HepG2 (cell line): ENCODE measurements at regions not wholly inside any gene's neighbourhood (a gene's known extent, or its start where the extent isn't known, plus 50 kb on each side); places are given as distances from the start of the nearest gene placed in this dataset.

Source experiments
- CREB1 ChIP-seq, 2 experiments: fragments of 450-650 bp in 1 of 2; IDR thresholded peaks; 2 replicates each; pipeline ENCODE4 v1.6.1; 2016 to 2017; ENCODE audit warnings: control low read depth in 1 of 2, mild to moderate bottlenecking in 1 of 2, missing compliant biosample characterization in 1 of 2, missing genetic modification characterization in 1 of 2
- GLI4 ChIP-seq: sonication (generic); formaldehyde crosslinking; IDR thresholded peaks from 2 replicates; pipeline ENCODE4 v1.5.1; 2020; ENCODE audit warnings: missing genetic modification reagents, mild to moderate bottlenecking, moderate library complexity, borderline replicate concordance
- HNRNPK ChIP-seq: fragments of 200-400 bp; formaldehyde crosslinking; IDR thresholded peaks from 2 replicates; pipeline ENCODE4 v1.6.1; 2018; ENCODE audit warnings: low read length, low read depth, moderate library complexity, mild to moderate bottlenecking; ENCODE audit not compliant: poor library complexity, severe bottlenecking
- HNRNPLL ChIP-seq: fragments of 200-400 bp; formaldehyde crosslinking; IDR thresholded peaks from 2 replicates; pipeline ENCODE4 v1.6.1; 2017; ENCODE audit warnings: mild to moderate bottlenecking, low read depth, low read length; ENCODE audit not compliant: poor library complexity, severe bottlenecking
- KMT2A ChIP-seq: sonication (generic); formaldehyde crosslinking; IDR thresholded peaks from 2 replicates; pipeline ENCODE4 v1.4.0; 2020; ENCODE audit warnings: missing genetic modification reagents
- LBX2 ChIP-seq: sonication (generic); formaldehyde crosslinking; IDR thresholded peaks from 2 replicates; pipeline ENCODE4 v1.5.0; 2020; ENCODE audit warnings: missing genetic modification reagents, mild to moderate bottlenecking, borderline replicate concordance
- MAF1 ChIP-seq: sonication (generic); formaldehyde crosslinking; IDR thresholded peaks from 2 replicates; pipeline ENCODE4 v1.5.0; 2020; ENCODE audit warnings: missing genetic modification reagents, borderline replicate concordance
- NR2F6 ChIP-seq, 2 experiments: IDR thresholded peaks; 2 replicates each; pipeline ENCODE4 v1.6.1; 2016; ENCODE audit warnings: antibody characterized with exemption in 1 of 2, mild to moderate bottlenecking in 1 of 2
- PPARG ChIP-seq: conservative IDR thresholded peaks from 2 replicates; pipeline ENCODE4 v1.6.1; 2016; ENCODE audit warnings: missing biosample characterization, missing genetic modification reagents
- PRDM4 ChIP-seq: sonication (generic); formaldehyde crosslinking; IDR thresholded peaks from 2 replicates; pipeline ENCODE4 v1.9.0; 2021; ENCODE audit warnings: missing genetic modification reagents, borderline replicate concordance
- RBM39 ChIP-seq: fragments of 200-400 bp; formaldehyde crosslinking; IDR thresholded peaks from one replicate; pipeline ENCODE4 v1.6.1; 2018; ENCODE audit warnings: antibody characterized with exemption, mild to moderate bottlenecking, low read depth, low read length; ENCODE audit not compliant: poor library complexity, severe bottlenecking
- SATB2 ChIP-seq: sonication (generic); formaldehyde crosslinking; IDR thresholded peaks from 2 replicates; pipeline ENCODE4 v1.5.0; 2020; ENCODE audit warnings: missing genetic modification reagents
- THAP7 ChIP-seq: sonication (generic); formaldehyde crosslinking; IDR thresholded peaks from 2 replicates; pipeline ENCODE4 v1.8.1; 2023; ENCODE audit warnings: mild to moderate bottlenecking, missing genetic modification reagents
- TSC22D2 ChIP-seq: sonication (generic); formaldehyde crosslinking; IDR thresholded peaks from 2 replicates; pipeline ENCODE4 v1.5.1; 2020; ENCODE audit warnings: missing genetic modification reagents, mild to moderate bottlenecking, borderline replicate concordance
- UBTF ChIP-seq: sonication (generic); formaldehyde crosslinking; IDR thresholded peaks from 2 replicates; pipeline ENCODE4 v1.4.0; 2020; ENCODE audit warnings: mild to moderate bottlenecking, missing genetic modification reagents
- ZNF18 ChIP-seq: sonication (generic); formaldehyde crosslinking; IDR thresholded peaks from 2 replicates; pipeline ENCODE4 v1.8.0; 2022; ENCODE audit warnings: mild to moderate bottlenecking, missing genetic modification reagents; ENCODE audit not compliant: insufficient replicate concordance
- ZNF225 ChIP-seq: sonication (generic); formaldehyde crosslinking; IDR thresholded peaks from 2 replicates; pipeline ENCODE4 v1.4.0; 2020; ENCODE audit warnings: mild to moderate bottlenecking, missing genetic modification reagents
- ZNF367 ChIP-seq: sonication (generic); formaldehyde crosslinking; IDR thresholded peaks from 2 replicates; pipeline ENCODE4 v1.4.0; 2020; ENCODE audit warnings: missing genetic modification reagents, borderline replicate concordance
- ZNF629 ChIP-seq: sonication (generic); formaldehyde crosslinking; conservative IDR thresholded peaks from 2 replicates; pipeline ENCODE4 v1.5.0; 2020; ENCODE audit warnings: missing genetic modification reagents
- ZNF674 ChIP-seq: sonication (generic); formaldehyde crosslinking; IDR thresholded peaks from 2 replicates; pipeline ENCODE4 v1.5.0; 2020; ENCODE audit warnings: low read depth, mild to moderate bottlenecking, missing genetic modification reagents
- ZNF883 ChIP-seq: sonication (generic); formaldehyde crosslinking; IDR thresholded peaks from 2 replicates; pipeline ENCODE4 v1.5.1; 2020; ENCODE audit warnings: mild to moderate bottlenecking, missing genetic modification reagents; ENCODE audit errors: not compliant biosample characterization
- ZSCAN22 ChIP-seq: sonication (generic); formaldehyde crosslinking; IDR thresholded peaks from 2 replicates; pipeline ENCODE4 v1.4.0; 2020; ENCODE audit warnings: mild to moderate bottlenecking, missing genetic modification reagents

- TF ChIP-seq ZNF18 (CRISPR knock-in tag) (no peak), ZNF367 (CRISPR knock-in tag) (no peak), ZNF225 (CRISPR knock-in tag) (no peak), CREB1 (IDR thresholded peaks at IDR 0.05) (no peak), CREB1 (CRISPR knock-in tag; IDR thresholded peaks at IDR 0.05) (no peak), THAP7 (no peak), HNRNPK (peak; percentile 38), GLI4 (CRISPR knock-in tag) (no peak), KMT2A (CRISPR knock-in tag) (no peak), PPARG (CRISPR knock-in tag) (no peak), LBX2 (CRISPR knock-in tag) (no peak), MAF1 (CRISPR knock-in tag) (no peak), PRDM4 (no peak), NR2F6 (IDR thresholded peaks at IDR 0.05) (peak; percentile 86), NR2F6 (CRISPR knock-in tag; IDR thresholded peaks at IDR 0.05) (peak; percentile 91), UBTF (CRISPR knock-in tag) (peak; percentile 47; the same call in 1 of the 2 replicates), ZNF674 (CRISPR knock-in tag) (no peak), ZSCAN22 (CRISPR knock-in tag) (no peak), ZNF629 (CRISPR knock-in tag) (0 out of 2 replicates have a peak, but pooled peaks have one; percentile 6), ZNF883 (CRISPR knock-in tag) (no peak), HNRNPLL (no peak), SATB2 (CRISPR knock-in tag) (no peak), TSC22D2 (CRISPR knock-in tag) (no peak), RBM39 (no peak)
Observed at GRCh38 chr12:124481257-124481750, 86.1 kb downstream of the NCOR2 start (continued).
